ENCODE measurements at regions not wholly inside any gene's neighbourhood (a gene's known extent, or its start where the extent isn't known, plus 50 kb on each side); places are given as distances from the start of the nearest gene placed in this dataset.
"Not testable (repeated sequence)": the region's sequence is repeated elsewhere in the genome, so short reads cannot be mapped to it uniquely, and the experiment has no call there.

- not testable (repeated sequence) for TF ChIP-seq ATF2 (IDR thresholded peaks at IDR 0.05; ENCODE audit: low read length); CTCF (IDR thresholded peaks at IDR 0.05; ENCODE audit: control extremely low read depth in 1 of 3, insufficient read depth in 1 of 3, low read depth in 1 of 3, low read length in 3 of 3); RAD21 (IDR thresholded peaks at IDR 0.05 in 1 of 2, conservative IDR thresholded peaks at IDR 0.05 in 1 of 2; ENCODE audit: low read depth in 2 of 2, low read length in 2 of 2); POLR2AphosphoS5 (IDR thresholded peaks at IDR 0.05; ENCODE audit: low read depth, low read length); MAX (IDR thresholded peaks at IDR 0.05); YY1 (IDR thresholded peaks at IDR 0.05; ENCODE audit: low read depth, low read length); USF2 (IDR thresholded peaks at IDR 0.05; ENCODE audit: low read length); EZH2 (IDR thresholded peaks at IDR 0.05; ENCODE audit: low read depth, low read length, severe bottlenecking); TBP (IDR thresholded peaks at IDR 0.05; ENCODE audit: low read depth, low read length); KDM5A (IDR thresholded peaks at IDR 0.05; ENCODE audit: low read length); KDM1A (IDR thresholded peaks at IDR 0.05; ENCODE audit: borderline replicate concordance, low read length); SRF (IDR thresholded peaks at IDR 0.05; ENCODE audit: low read depth, low read length)
These were observed 53.7 kb upstream of the ALDH3B2 start for GRCh38 chr11:67728163-67728571.

All from H1 (cell line).